DND-41 (cell line): ENCODE measurements at regions not wholly inside any gene's neighbourhood (a gene's known extent, or its start where the extent isn't known, plus 50 kb on each side); places are given as distances from the start of the nearest gene placed in this dataset.
"Not testable (repeated sequence)": the region's sequence is repeated elsewhere in the genome, so short reads cannot be mapped to it uniquely, and the experiment has no call there.

Experiments used
- ATAC-seq: fragments of 200-7000 bp; cut with Tn5 transposase; 3 replicates; pipeline ENCODE4 v1.9.1; 2021; ENCODE audit warnings: low read depth; ENCODE audit not compliant: insufficient read depth
- DNase-seq: peaks from one replicate; pipeline ENCODE4 v3.0.0-alpha.2; 2020
- H2AFZ ChIP-seq: 2 replicates; pipeline ENCODE4 v1.6.0; 2012; ENCODE audit warnings: low read depth, low read length
- H3K27ac ChIP-seq: 2 replicates; pipeline ENCODE4 v1.5.1; 2012; ENCODE audit warnings: low read length, inconsistent platforms
- H3K27me3 ChIP-seq: fragments of 200-600 bp; sonication (generic); 2 replicates; pipeline ENCODE4 v1.6.0; 2012; ENCODE audit warnings: low read length, mild to moderate bottlenecking, inconsistent platforms; ENCODE audit not compliant: insufficient read depth, poor library complexity
- H3K36me3 ChIP-seq: 2 replicates; pipeline ENCODE4 v1.5.1; 2012; ENCODE audit warnings: low read length, inconsistent platforms; ENCODE audit not compliant: insufficient read depth
- H3K4me1 ChIP-seq: 2 replicates; pipeline ENCODE4 v1.5.1; 2012; ENCODE audit warnings: mild to moderate bottlenecking, low read length; ENCODE audit not compliant: insufficient read depth
- H3K4me2 ChIP-seq: 2 replicates; pipeline ENCODE4 v1.6.0; 2012; ENCODE audit warnings: mild to moderate bottlenecking, moderate library complexity, low read length, inconsistent platforms; ENCODE audit not compliant: insufficient read depth
- H3K4me3 ChIP-seq, 2 experiments: fragments of 200-600 bp in 1 of 2; shearing (Covaris generic) in 1 of 2; 2 replicates each; pipeline ENCODE4 v1.5.1; 2012 to 2016; ENCODE audit warnings: inconsistent platforms in 2 of 2, low read length in 2 of 2, mild to moderate bottlenecking in 2 of 2, low read depth in 1 of 2, moderate library complexity in 1 of 2
- H3K79me2 ChIP-seq: 2 replicates; pipeline ENCODE4 v1.6.0; 2012; ENCODE audit warnings: low read length, inconsistent platforms; ENCODE audit not compliant: insufficient read depth
- H3K9ac ChIP-seq: 2 replicates; pipeline ENCODE4 v1.6.0; 2012; ENCODE audit warnings: low read depth, mild to moderate bottlenecking, inconsistent platforms, low read length, moderate library complexity
- H3K9me3 ChIP-seq: 2 replicates; pipeline ENCODE4 v1.5.1; 2012; ENCODE audit warnings: low read length, moderate library complexity, mild to moderate bottlenecking, inconsistent platforms; ENCODE audit not compliant: insufficient read depth, severe bottlenecking
- H4K20me1 ChIP-seq: 2 replicates; pipeline ENCODE4 v1.6.0; 2012; ENCODE audit warnings: low read length; ENCODE audit not compliant: insufficient read depth
- EZH2 ChIP-seq: IDR thresholded peaks from 3 replicates; pipeline ENCODE4 v1.6.1; 2012; ENCODE audit warnings: borderline replicate concordance, low read depth, mild to moderate bottlenecking, moderate library complexity, low read length, inconsistent platforms; ENCODE audit not compliant: severe bottlenecking
- TF ChIP-seq, protein P1 (sequence below): IDR thresholded peaks from 2 replicates; pipeline ENCODE4 v1.5.1; 2012; ENCODE audit warnings: borderline replicate concordance, low read length, moderate library complexity, mild to moderate bottlenecking; ENCODE audit not compliant: poor library complexity, severe bottlenecking; ENCODE audit errors: extremely low read depth

DNA sequence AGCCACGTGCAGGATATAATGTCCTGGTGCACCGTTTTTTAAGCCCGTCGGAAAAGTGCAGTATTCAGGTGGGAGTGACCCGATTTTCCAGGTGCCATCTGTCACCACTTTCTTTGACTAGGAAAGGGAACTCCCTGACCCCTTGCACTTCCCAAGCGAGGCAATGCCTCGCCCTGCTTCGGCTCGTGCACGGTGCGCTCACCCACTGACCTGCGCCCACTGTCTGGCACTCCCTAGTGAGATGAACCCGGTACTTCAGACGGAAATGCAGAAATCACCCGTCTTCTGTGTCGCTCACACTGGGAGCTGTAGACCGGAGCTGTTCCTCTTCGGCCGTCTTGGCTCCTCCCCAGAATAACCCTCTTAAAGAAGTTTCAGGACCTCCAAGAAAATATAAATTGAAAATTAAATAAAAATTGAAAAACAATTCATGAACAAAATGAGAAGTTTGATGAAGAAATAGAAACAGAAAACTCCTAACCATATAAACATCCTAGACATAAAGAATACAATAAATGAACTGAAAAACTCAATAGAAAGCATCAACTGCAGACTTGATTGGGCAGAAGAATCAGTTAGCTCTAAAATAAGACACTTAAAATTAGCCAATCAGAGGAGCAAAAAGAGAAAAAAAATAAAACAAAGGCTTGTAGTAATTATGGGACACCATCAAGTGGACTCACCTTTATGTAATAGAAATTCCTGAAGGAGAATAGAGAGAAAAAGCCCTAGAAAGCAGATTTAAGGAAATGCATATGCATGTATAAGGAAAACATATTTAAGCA lies 249.3 kb upstream of the GOT2 start:
- H3K27me3 ChIP-seq, H3K4me1 ChIP-seq, H3K4me2 ChIP-seq, H3K9me3 ChIP-seq, H3K9ac ChIP-seq, H3K27ac ChIP-seq, H3K36me3 ChIP-seq, H4K20me1 ChIP-seq, DNase-seq, H2AFZ ChIP-seq, ATAC-seq, H3K4me3 ChIP-seq, H3K79me2 ChIP-seq: not testable (repeated sequence)

DNA sequence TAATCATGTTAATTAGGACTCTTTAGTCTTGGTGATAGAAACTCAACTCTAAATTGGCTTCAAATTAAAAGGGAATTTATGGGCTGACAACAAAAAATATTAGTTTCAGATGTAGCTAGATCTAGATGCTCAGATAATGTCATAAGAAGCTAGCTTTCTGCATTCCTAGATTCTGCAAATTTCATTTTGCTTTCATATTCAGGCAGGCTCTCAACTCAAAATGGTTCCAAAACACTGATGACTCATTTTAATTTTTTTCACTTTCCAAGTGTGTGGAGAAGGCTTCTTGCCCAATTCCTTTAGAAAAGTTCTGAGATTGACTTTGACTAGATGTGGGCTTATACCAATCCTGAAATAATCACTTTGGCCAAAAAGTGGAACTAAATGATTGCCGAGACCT lies 236.7 kb upstream of the GOT2 start:
- TF ChIP-seq, protein P1, sequence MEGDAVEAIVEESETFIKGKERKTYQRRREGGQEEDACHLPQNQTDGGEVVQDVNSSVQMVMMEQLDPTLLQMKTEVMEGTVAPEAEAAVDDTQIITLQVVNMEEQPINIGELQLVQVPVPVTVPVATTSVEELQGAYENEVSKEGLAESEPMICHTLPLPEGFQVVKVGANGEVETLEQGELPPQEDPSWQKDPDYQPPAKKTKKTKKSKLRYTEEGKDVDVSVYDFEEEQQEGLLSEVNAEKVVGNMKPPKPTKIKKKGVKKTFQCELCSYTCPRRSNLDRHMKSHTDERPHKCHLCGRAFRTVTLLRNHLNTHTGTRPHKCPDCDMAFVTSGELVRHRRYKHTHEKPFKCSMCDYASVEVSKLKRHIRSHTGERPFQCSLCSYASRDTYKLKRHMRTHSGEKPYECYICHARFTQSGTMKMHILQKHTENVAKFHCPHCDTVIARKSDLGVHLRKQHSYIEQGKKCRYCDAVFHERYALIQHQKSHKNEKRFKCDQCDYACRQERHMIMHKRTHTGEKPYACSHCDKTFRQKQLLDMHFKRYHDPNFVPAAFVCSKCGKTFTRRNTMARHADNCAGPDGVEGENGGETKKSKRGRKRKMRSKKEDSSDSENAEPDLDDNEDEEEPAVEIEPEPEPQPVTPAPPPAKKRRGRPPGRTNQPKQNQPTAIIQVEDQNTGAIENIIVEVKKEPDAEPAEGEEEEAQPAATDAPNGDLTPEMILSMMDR, result no peak
- TF ChIP-seq EZH2, result no peak
- Histone ChIP-seq H3K36me3 (no peaks in the 10 kb centered on the region), H3K4me3 (no peak overlapping the region), H3K27ac (no peak overlapping the region), H3K4me2 (no peak overlapping the region), H3K79me2 (no peaks in the 10 kb centered on the region), H3K4me1 (no peaks in the 10 kb centered on the region), H3K9ac (no peak overlapping the region), H3K9me3 (no peaks in the 10 kb centered on the region), H3K27me3 (no peaks in the 10 kb centered on the region), H2AFZ (no peak overlapping the region), H4K20me1 (no peaks in the 10 kb centered on the region)
- ATAC-seq (no peak), DNase-seq (no peak)

DNA sequence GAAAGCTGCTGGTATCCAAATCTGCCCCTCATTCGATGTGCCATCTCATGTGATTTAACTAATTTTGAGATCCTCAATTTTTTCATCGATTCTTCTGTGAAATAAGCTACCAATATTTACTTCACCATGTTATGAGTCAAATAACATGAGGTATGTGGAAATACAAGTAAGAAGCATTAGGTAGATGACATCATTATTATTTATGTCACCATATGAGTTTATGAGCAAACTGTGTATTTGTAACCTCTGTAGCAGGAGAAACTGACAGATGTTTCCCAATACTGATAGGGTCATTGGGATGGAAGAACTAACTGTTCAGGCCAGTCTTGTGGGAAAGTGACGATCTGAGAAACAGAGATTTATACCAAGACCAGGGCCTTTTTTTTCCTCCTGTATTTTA lies 229.4 kb upstream of the GOT2 start:
- TF ChIP-seq, protein P1, result no peak
- no peak for TF ChIP-seq EZH2
- DNase-seq (no peak), ATAC-seq (no peak)
- Histone ChIP-seq H3K4me1 (no peaks in the 10 kb centered on the region), H3K4me3 (no peak overlapping the region), H4K20me1 (no peaks in the 10 kb centered on the region), H3K36me3 (no peaks in the 10 kb centered on the region), H3K79me2 (no peaks in the 10 kb centered on the region), H2AFZ (no peak overlapping the region), H3K27ac (no peak overlapping the region), H3K9ac (no peak overlapping the region), H3K27me3 (no peaks in the 10 kb centered on the region), H3K9me3 (no peaks in the 10 kb centered on the region), H3K4me2 (no peak overlapping the region)

DNA sequence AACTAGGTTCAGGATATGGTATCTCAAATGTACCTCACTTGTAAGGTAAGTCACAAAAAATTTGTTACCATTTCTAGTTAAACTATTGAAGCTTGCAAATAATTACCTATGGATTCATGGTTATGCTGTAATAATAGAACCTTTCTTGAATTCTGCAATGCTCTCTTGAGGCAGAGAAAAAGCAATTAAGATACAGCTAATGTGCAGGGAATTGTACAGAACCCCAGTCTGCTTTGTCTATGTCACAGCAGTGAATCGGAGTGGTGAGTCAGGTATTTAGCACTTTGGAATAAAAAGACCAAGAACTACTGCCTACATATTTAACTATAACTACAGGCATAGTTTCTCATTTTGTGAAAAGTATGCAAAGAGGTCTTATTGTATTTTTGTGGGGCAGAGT lies 228.7 kb upstream of the GOT2 start:
- Histone ChIP-seq H3K36me3 (no peaks in the 10 kb centered on the region), H3K27ac (no peak overlapping the region), H3K9ac (no peak overlapping the region), H4K20me1 (no peaks in the 10 kb centered on the region), H3K27me3 (no peaks in the 10 kb centered on the region), H3K4me1 (no peaks in the 10 kb centered on the region), H3K9me3 (no peaks in the 10 kb centered on the region), H2AFZ (no peak overlapping the region), H3K79me2 (no peaks in the 10 kb centered on the region), H3K4me3 (no peak overlapping the region), H3K4me2 (no peak overlapping the region)
- DNase-seq, result no peak
- no peak for ATAC-seq
- TF ChIP-seq, protein P1, result no peak
- no peak for TF ChIP-seq EZH2
